Neural cell (in vitro differentiated cells): ENCODE measurements at regions not wholly inside any gene's neighbourhood (a gene's known extent, or its start where the extent isn't known, plus 50 kb on each side); places are given as distances from the start of the nearest gene placed in this dataset.

Source experiments
- H2AFZ ChIP-seq: fragments of 200-600, 300-800 bp; sonication (generic), shearing (Covaris generic); 2 replicates; pipeline ENCODE4 v1.6.0; 2014; ENCODE audit warnings: low read depth, mild to moderate bottlenecking, antibody characterized with exemption, low read length, moderate library complexity
- H3F3A ChIP-seq: fragments of 200-600 bp; shearing (Covaris generic); 2 replicates; pipeline ENCODE4 v1.6.1; 2016; ENCODE audit warnings: mild to moderate bottlenecking, moderate library complexity, mixed read lengths, antibody characterized with exemption, low read length; ENCODE audit not compliant: insufficient read depth, poor library complexity, severe bottlenecking
- H3K27ac ChIP-seq: fragments of 200-600, 300-800 bp; sonication (generic), shearing (Covaris generic); 2 replicates; pipeline ENCODE4 v1.5.1; 2014; ENCODE audit warnings: mild to moderate bottlenecking, low read length, moderate library complexity
- H3K27me3 ChIP-seq: fragments of 300-800, 200-600 bp; sonication (generic), shearing (Covaris generic); 2 replicates; pipeline ENCODE4 v1.6.0; 2014; ENCODE audit warnings: mild to moderate bottlenecking, low read depth, low read length, moderate library complexity; ENCODE audit not compliant: insufficient read depth
- H3K36me3 ChIP-seq: fragments of 300-800, 200-600 bp; sonication (generic), shearing (Covaris generic); 2 replicates; pipeline ENCODE4 v1.5.1; 2014; ENCODE audit warnings: mild to moderate bottlenecking, antibody characterized with exemption, low read length, moderate library complexity; ENCODE audit not compliant: insufficient read depth
- H3K4me2 ChIP-seq: fragments of 300-800, 200-600 bp; sonication (generic), shearing (Covaris generic); 2 replicates; pipeline ENCODE4 v1.6.0; 2014; ENCODE audit warnings: mild to moderate bottlenecking, low read length
- H3K4me3 ChIP-seq: fragments of 300-800, 200-600 bp; sonication (generic), shearing (Covaris generic); 2 replicates; pipeline ENCODE4 v1.5.1; 2014; ENCODE audit warnings: mild to moderate bottlenecking, low read length, moderate library complexity
- H3K79me2 ChIP-seq: fragments of 200-600 bp; shearing (Covaris generic); replicated peaks from 2 replicates; pipeline ENCODE4 v1.6.0; 2014; ENCODE audit warnings: mild to moderate bottlenecking, low read length, moderate library complexity; ENCODE audit not compliant: insufficient read depth
- H3K9ac ChIP-seq: fragments of 300-800, 200-600 bp; sonication (generic), shearing (Covaris generic); 2 replicates; pipeline ENCODE4 v1.6.1; 2016; ENCODE audit warnings: mild to moderate bottlenecking, low read length, mixed read lengths
- H3K9me2 ChIP-seq: fragments of 200-600 bp; shearing (Covaris generic); 2 replicates; pipeline ENCODE4 v1.6.1; 2016; ENCODE audit warnings: mild to moderate bottlenecking, low read length, mixed read lengths; ENCODE audit not compliant: insufficient read depth
- H3K9me3 ChIP-seq: fragments of 200-600, 300-800 bp; sonication (generic), shearing (Covaris generic); 2 replicates; pipeline ENCODE4 v1.6.1; 2016; ENCODE audit warnings: mild to moderate bottlenecking, mixed run types, low read length, moderate library complexity, mixed read lengths
- H4K20me1 ChIP-seq: fragments of 200-600 bp; shearing (Covaris generic); 2 replicates; pipeline ENCODE4 v1.6.1; 2016; ENCODE audit warnings: mild to moderate bottlenecking, mixed run types; ENCODE audit not compliant: insufficient read depth
- EP300 ChIP-seq: fragments of 450-650 bp; conservative IDR thresholded peaks from 2 replicates; pipeline ENCODE4 v1.6.1; 2014; ENCODE audit warnings: antibody characterized with exemption, mild to moderate bottlenecking, moderate library complexity; ENCODE audit not compliant: poor library complexity, severe bottlenecking
- EZH2 ChIP-seq: fragments of 200-600, 300-800 bp; shearing (Covaris generic), sonication (generic); IDR thresholded peaks from 2 replicates; pipeline ENCODE4 v1.6.1; 2014; ENCODE audit warnings: antibody characterized with exemption, low read length, borderline replicate concordance, mild to moderate bottlenecking; ENCODE audit not compliant: insufficient read depth, poor library complexity, severe bottlenecking
- SMC3 ChIP-seq: fragments of 450-650 bp; conservative IDR thresholded peaks from 2 replicates; pipeline ENCODE4 v1.6.1; 2014; ENCODE audit warnings: antibody characterized with exemption, mild to moderate bottlenecking, moderate library complexity; ENCODE audit not compliant: poor library complexity
- TF ChIP-seq, protein P1 (sequence below): IDR thresholded peaks from 2 replicates; pipeline ENCODE4 v1.6.1; 2012; ENCODE audit warnings: borderline replicate concordance
- TF ChIP-seq, protein P2 (sequence below): fragments of 450-650 bp; IDR thresholded peaks from 2 replicates; pipeline ENCODE4 v1.5.1; 2014; ENCODE audit warnings: antibody characterized with exemption, mild to moderate bottlenecking, moderate library complexity; ENCODE audit not compliant: poor library complexity, severe bottlenecking

DNA sequence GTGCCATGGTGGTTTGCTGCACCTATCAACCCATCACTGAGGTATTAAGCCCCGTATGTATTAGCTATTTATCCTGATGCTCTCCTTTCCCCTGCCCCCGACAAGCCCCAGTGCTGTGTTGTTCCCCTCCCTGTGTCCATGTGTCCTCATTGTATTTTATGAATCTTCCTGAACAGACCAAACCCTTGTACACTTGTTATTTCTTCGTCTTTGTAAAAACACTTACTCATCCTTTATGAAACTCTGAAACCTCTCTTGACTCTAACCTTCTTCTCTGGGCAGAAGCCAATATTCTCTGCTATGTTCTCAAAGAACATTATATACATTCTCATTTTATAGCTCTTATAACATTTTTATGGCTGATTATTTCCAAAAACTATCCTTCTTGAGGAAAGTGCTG is 746.9 kb downstream of the EFNB2 start:
- H3K27ac ChIP-seq, result no peak overlapping the region
- no peaks in the 10 kb centered on the region for H3K36me3 ChIP-seq
- no peak overlapping the region for H2AFZ ChIP-seq
- peaks cover 5% of the 10 kb centered on the region for H3K9me2 ChIP-seq
- no peak overlapping the region for H3K4me2 ChIP-seq
- no peaks in the 10 kb centered on the region for H3K9me3 ChIP-seq
- no peaks in the 10 kb centered on the region for H3K79me2 ChIP-seq
- no peaks in the 10 kb centered on the region for H4K20me1 ChIP-seq
- no peak overlapping the region for H3K9ac ChIP-seq
- H3F3A ChIP-seq, result no peaks in the 10 kb centered on the region
- H3K4me3 ChIP-seq, result no peak overlapping the region
- no peaks in the 10 kb centered on the region for H3K27me3 ChIP-seq
- TF ChIP-seq, protein P1, sequence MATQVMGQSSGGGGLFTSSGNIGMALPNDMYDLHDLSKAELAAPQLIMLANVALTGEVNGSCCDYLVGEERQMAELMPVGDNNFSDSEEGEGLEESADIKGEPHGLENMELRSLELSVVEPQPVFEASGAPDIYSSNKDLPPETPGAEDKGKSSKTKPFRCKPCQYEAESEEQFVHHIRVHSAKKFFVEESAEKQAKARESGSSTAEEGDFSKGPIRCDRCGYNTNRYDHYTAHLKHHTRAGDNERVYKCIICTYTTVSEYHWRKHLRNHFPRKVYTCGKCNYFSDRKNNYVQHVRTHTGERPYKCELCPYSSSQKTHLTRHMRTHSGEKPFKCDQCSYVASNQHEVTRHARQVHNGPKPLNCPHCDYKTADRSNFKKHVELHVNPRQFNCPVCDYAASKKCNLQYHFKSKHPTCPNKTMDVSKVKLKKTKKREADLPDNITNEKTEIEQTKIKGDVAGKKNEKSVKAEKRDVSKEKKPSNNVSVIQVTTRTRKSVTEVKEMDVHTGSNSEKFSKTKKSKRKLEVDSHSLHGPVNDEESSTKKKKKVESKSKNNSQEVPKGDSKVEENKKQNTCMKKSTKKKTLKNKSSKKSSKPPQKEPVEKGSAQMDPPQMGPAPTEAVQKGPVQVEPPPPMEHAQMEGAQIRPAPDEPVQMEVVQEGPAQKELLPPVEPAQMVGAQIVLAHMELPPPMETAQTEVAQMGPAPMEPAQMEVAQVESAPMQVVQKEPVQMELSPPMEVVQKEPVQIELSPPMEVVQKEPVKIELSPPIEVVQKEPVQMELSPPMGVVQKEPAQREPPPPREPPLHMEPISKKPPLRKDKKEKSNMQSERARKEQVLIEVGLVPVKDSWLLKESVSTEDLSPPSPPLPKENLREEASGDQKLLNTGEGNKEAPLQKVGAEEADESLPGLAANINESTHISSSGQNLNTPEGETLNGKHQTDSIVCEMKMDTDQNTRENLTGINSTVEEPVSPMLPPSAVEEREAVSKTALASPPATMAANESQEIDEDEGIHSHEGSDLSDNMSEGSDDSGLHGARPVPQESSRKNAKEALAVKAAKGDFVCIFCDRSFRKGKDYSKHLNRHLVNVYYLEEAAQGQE, result no peak
- no peak for TF ChIP-seq EZH2

DNA sequence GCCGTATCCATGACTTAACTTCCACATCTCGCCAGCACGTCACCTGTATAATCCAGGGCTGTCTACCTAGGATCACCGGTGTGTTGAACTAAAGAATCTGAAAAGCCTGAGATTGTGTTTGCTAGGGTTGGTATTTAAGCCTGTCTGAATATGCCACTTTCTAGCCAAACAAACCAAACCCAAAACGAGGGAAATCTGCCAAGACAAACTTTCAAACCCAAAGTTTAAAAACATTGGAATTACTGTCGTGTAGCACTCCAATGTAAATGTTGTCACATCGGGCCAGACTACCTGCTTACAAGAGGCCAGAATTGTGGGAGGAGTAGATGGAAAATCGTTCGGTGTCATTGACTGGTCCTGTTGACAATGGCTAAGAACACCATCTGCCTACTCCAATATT is 747.8 kb downstream of the EFNB2 start:
- Histone ChIP-seq H3K9me2 (peaks cover 5% of the 10 kb centered on the region), H3K36me3 (no peaks in the 10 kb centered on the region), H3K4me3 (no peak overlapping the region), H3K27me3 (no peaks in the 10 kb centered on the region), H4K20me1 (no peaks in the 10 kb centered on the region), H3K4me2 (no peak overlapping the region), H3K79me2 (no peaks in the 10 kb centered on the region), H2AFZ (no peak overlapping the region), H3K9ac (no peak overlapping the region), H3F3A (no peaks in the 10 kb centered on the region), H3K27ac (no peak overlapping the region), H3K9me3 (no peaks in the 10 kb centered on the region)
- TF ChIP-seq, protein P1, result no peak
- TF ChIP-seq EZH2 (no peak), SMC3 (no peak), EP300 (no peak)
- TF ChIP-seq, protein P2, sequence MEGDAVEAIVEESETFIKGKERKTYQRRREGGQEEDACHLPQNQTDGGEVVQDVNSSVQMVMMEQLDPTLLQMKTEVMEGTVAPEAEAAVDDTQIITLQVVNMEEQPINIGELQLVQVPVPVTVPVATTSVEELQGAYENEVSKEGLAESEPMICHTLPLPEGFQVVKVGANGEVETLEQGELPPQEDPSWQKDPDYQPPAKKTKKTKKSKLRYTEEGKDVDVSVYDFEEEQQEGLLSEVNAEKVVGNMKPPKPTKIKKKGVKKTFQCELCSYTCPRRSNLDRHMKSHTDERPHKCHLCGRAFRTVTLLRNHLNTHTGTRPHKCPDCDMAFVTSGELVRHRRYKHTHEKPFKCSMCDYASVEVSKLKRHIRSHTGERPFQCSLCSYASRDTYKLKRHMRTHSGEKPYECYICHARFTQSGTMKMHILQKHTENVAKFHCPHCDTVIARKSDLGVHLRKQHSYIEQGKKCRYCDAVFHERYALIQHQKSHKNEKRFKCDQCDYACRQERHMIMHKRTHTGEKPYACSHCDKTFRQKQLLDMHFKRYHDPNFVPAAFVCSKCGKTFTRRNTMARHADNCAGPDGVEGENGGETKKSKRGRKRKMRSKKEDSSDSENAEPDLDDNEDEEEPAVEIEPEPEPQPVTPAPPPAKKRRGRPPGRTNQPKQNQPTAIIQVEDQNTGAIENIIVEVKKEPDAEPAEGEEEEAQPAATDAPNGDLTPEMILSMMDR, result no peak
